H1 (cell line): ENCODE measurements at regions not wholly inside any gene's neighbourhood (a gene's known extent, or its start where the extent isn't known, plus 50 kb on each side); places are given as distances from the start of the nearest gene placed in this dataset.

ENCODE experiments used
- CHD2 ChIP-seq: IDR thresholded peaks from 2 replicates; pipeline ENCODE4 v1.6.1; 2012; ENCODE audit warnings: low read length, improper control_type of control experiment
- CHD7 ChIP-seq: fragments of 300-600 bp; sonication (generic); IDR thresholded peaks from 2 replicates; pipeline ENCODE4 v1.7.1; 2012; ENCODE audit warnings: low read length, moderate library complexity, mild to moderate bottlenecking, inconsistent platforms; ENCODE audit not compliant: insufficient replicate concordance
- EGR1 ChIP-seq: IDR thresholded peaks from 2 replicates; pipeline ENCODE4 v1.6.1; 2011; ENCODE audit warnings: low read depth, low read length, borderline replicate concordance
- HDAC2 ChIP-seq, 2 experiments: fragments of 300-600 bp in 1 of 2; sonication (generic) in 1 of 2; IDR thresholded peaks; 2 replicates each; pipeline ENCODE4 v1.6.1; 2011 to 2012; ENCODE audit warnings: low read depth in 2 of 2, low read length in 2 of 2, mild to moderate bottlenecking in 2 of 2, moderate library complexity in 2 of 2, borderline replicate concordance in 1 of 2, inconsistent platforms in 1 of 2
- ZNF274 ChIP-seq: IDR thresholded peaks from 2 replicates; pipeline ENCODE4 v1.7.0; 2012; ENCODE audit warnings: low read length, borderline replicate concordance; ENCODE audit errors: extremely low read depth

- no peak for TF ChIP-seq CHD7
- no peak for TF ChIP-seq ZNF274
- no peak for TF ChIP-seq CHD2
- TF ChIP-seq EGR1, result no peak
- no peak for TF ChIP-seq HDAC2 (IDR thresholded peaks at IDR 0.05; ENCODE audit: borderline replicate concordance in 1 of 2, low read depth in 2 of 2, low read length in 2 of 2)
- TF ChIP-seq, all 59 proteins: peak for 0
Measured at GRCh38 chr6:71724456-71725125, 161.8 kb upstream of the RIMS1 start (continued).
